Thyroid gland (tissue), 4 donors: ENCODE measurements at regions not wholly inside any gene's neighbourhood (a gene's known extent, or its start where the extent isn't known, plus 50 kb on each side); places are given as distances from the start of the nearest gene placed in this dataset.

ENCODE experiments used
- CTCF ChIP-seq, 6 experiments: fragments of 200-600 bp in 3 of 6; fragments of 450-650 bp in 3 of 6; sonication (generic) in 3 of 6; IDR thresholded peaks; one replicate each; pipeline ENCODE4 v1.5.1; 2016 to 2019; ENCODE audit warnings: antibody characterized with exemption in 6 of 6, mild to moderate bottlenecking in 2 of 6, inconsistent platforms in 1 of 6, moderate library complexity in 1 of 6
- POLR2A ChIP-seq, 2 donors: fragments of 450-650 bp; IDR thresholded peaks; one replicate each; pipeline ENCODE4 v1.6.1; 2017; ENCODE audit warnings: antibody characterized with exemption in 2 of 2, mild to moderate bottlenecking in 2 of 2, moderate library complexity in 1 of 2

- no peak for TF ChIP-seq CTCF (IDR thresholded peaks at IDR 0.05)
- TF ChIP-seq POLR2A (IDR thresholded peaks at IDR 0.05) = no peak
Measured at GRCh38 chr10:118238573-118239235, 103.4 kb downstream of the FAM204A start.
